ENCODE measurements at regions not wholly inside any gene's neighbourhood (a gene's known extent, or its start where the extent isn't known, plus 50 kb on each side); places are given as distances from the start of the nearest gene placed in this dataset.

- no peaks in the 10 kb centered on the region for H3K36me3 ChIP-seq
- H3K4me3 ChIP-seq = no peak overlapping the region
- H3K27me3 ChIP-seq = no peaks in the 10 kb centered on the region
- DNase-seq = no peak
- intact Hi-C loops (cut with DNase I; ENCODE audit: low total_unique reads) = no loop called here
- TF ChIP-seq POLR2A (IDR thresholded peaks at IDR 0.05) (no peak), CTCF (IDR thresholded peaks at IDR 0.05) (no peak)
- H3K4me1 ChIP-seq = no peaks in the 10 kb centered on the region
- H3K27ac ChIP-seq = no peak overlapping the region
- no peaks in the 10 kb centered on the region for H3K9me3 ChIP-seq
Observed at GRCh38 chr7:115754226-115754625, 276.3 kb downstream of the TFEC start.

GRCh38 chr7:115749924-115750323, 280.6 kb downstream of the TFEC start:
- DNase-seq = no peak
- Histone ChIP-seq H3K9me3 (no peaks in the 10 kb centered on the region), H3K4me1 (no peaks in the 10 kb centered on the region), H3K27me3 (no peaks in the 10 kb centered on the region), H3K36me3 (no peaks in the 10 kb centered on the region), H3K27ac (no peak overlapping the region), H3K4me3 (no peak overlapping the region)
- TF ChIP-seq POLR2A (IDR thresholded peaks at IDR 0.05) = no peak
- no peak for TF ChIP-seq CTCF (IDR thresholded peaks at IDR 0.05)
- intact Hi-C loops (cut with DNase I; ENCODE audit: low total_unique reads) = no loop called here

GRCh38 chr7:115748123-115748738, 282.3 kb downstream of the TFEC start:
- TF ChIP-seq POLR2A (IDR thresholded peaks at IDR 0.05) = no peak
- Histone ChIP-seq H3K9me3 (no peaks in the 10 kb centered on the region), H3K4me1 (no peaks in the 10 kb centered on the region), H3K27ac (no peak overlapping the region), H3K27me3 (no peaks in the 10 kb centered on the region), H3K4me3 (no peak overlapping the region), H3K36me3 (no peaks in the 10 kb centered on the region)
- DNase-seq = no peak
- intact Hi-C loops (cut with DNase I; ENCODE audit: low total_unique reads) = no loop called here

- no peak for TF ChIP-seq POLR2A (IDR thresholded peaks at IDR 0.05)
- no peak for TF ChIP-seq CTCF (IDR thresholded peaks at IDR 0.05)
- H3K4me3 ChIP-seq = no peak overlapping the region
- no peak for DNase-seq
- H3K36me3 ChIP-seq = no peaks in the 10 kb centered on the region
- no peaks in the 10 kb centered on the region for H3K9me3 ChIP-seq
- intact Hi-C loops (cut with DNase I; ENCODE audit: low total_unique reads) = no loop called here
- no peaks in the 10 kb centered on the region for H3K27me3 ChIP-seq
- H3K4me1 ChIP-seq = no peaks in the 10 kb centered on the region
- H3K27ac ChIP-seq = no peak overlapping the region
Observed at GRCh38 chr7:115747174-115747573, 283.4 kb downstream of the TFEC start.

- intact Hi-C loops (cut with DNase I; ENCODE audit: low total_unique reads) = no loop called here
- no peak for TF ChIP-seq POLR2A (IDR thresholded peaks at IDR 0.05)
- no peak for TF ChIP-seq CTCF (IDR thresholded peaks at IDR 0.05)
- DNase-seq = no peak
- H3K27me3 ChIP-seq = no peaks in the 10 kb centered on the region
- no peaks in the 10 kb centered on the region for H3K9me3 ChIP-seq
- H3K36me3 ChIP-seq = no peaks in the 10 kb centered on the region
- no peak overlapping the region for H3K4me3 ChIP-seq
- no peak overlapping the region for H3K27ac ChIP-seq
- H3K4me1 ChIP-seq = no peaks in the 10 kb centered on the region
Observed at GRCh38 chr7:115740043-115740442, 290.5 kb downstream of the TFEC start.

GRCh38 chr7:115734641-115735040, 295.9 kb downstream of the TFEC start:
- no peaks in the 10 kb centered on the region for H3K4me1 ChIP-seq
- no peaks in the 10 kb centered on the region for H3K9me3 ChIP-seq
- no peak for DNase-seq
- intact Hi-C loops (cut with DNase I; ENCODE audit: low total_unique reads) = no loop called here
- H3K27ac ChIP-seq = no peak overlapping the region
- TF ChIP-seq POLR2A (IDR thresholded peaks at IDR 0.05) (no peak), CTCF (IDR thresholded peaks at IDR 0.05) (no peak)
- H3K27me3 ChIP-seq = no peaks in the 10 kb centered on the region
- H3K4me3 ChIP-seq = no peak overlapping the region
- H3K36me3 ChIP-seq = no peaks in the 10 kb centered on the region
